ENCODE measurements at regions not wholly inside any gene's neighbourhood (a gene's known extent, or its start where the extent isn't known, plus 50 kb on each side); places are given as distances from the start of the nearest gene placed in this dataset.
A peak's percentile ranks its signal among the peaks of the same experiment; 100 is the strongest.
"Not testable (repeated sequence)": the region's sequence is repeated elsewhere in the genome, so short reads cannot be mapped to it uniquely, and the experiment has no call there.

GRCh38 chr6:164049517-164049988 is 635.0 kb downstream of the QKI start:
- DNase-seq = no peak

GRCh38 chr6:164048840-164049516 is 634.5 kb downstream of the QKI start:
- no peak for DNase-seq

- DNase-seq = no peak
Observed at GRCh38 chr6:164045082-164045481, 630.6 kb downstream of the QKI start.

- not testable (repeated sequence) for DNase-seq
Observed at GRCh38 chr6:164043656-164044055, 629.1 kb downstream of the QKI start.

DNA sequence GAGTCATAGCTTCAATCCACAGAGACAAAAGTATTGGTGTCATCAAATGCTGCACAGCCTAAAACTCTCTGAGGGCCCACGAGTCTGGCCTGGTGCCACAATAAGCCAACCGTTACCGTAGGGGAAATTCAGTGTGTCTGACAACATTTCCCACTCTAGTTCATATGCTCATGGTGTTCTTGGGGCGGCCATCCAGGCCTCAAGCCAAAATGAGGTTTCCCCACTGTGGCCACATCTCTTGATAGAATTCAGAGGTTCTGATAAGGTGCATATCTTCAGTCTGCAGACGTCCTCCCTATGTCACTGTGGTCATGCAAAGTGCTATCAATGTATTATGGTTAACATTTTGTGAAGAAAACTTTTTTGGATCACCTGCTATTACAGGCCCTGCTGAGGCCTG is 627.7 kb downstream of the QKI start:
- no peak for DNase-seq

DNA sequence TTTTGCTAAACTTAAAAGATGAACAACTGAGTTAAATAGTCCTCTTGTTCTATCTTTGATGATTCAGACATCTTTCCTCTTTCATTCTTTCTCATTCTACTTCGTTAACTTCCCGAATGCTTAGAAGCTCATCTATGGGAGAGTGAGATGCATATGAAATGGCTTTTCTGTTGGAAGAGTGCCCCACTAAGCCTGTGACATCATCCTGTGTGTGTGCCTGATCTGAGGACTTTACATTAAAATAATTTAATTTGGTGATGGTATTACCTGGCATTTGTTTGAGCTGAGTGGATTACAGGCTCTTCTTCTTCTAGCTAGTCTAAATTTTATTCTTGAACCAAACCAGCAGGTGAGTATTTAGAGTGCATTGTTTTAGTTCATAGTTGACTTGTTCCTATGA is 626.5 kb downstream of the QKI start:
- no peak for DNase-seq

DNA sequence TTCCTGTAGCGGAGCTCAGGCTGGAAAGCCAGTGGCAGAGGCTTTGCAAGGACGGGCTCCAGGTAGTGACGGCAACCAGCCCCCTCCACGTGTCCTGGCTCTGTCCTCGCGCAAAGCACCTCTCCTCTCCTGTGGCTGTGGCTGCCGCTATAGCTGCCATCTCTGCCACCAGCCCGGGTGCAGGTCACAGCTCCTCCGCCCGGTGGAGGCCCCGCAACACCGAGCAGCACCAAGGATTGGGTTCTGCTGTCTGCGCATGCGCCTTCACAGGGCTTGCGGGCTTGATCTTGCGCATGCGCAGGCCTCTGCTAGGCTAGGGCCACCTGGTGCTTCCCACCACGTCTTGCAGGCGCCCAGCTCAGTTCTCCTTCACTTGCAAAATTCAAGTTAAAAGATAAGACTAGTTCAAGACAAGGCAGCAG is 625.4 kb downstream of the QKI start:
- no peak for DNase-seq

DNA sequence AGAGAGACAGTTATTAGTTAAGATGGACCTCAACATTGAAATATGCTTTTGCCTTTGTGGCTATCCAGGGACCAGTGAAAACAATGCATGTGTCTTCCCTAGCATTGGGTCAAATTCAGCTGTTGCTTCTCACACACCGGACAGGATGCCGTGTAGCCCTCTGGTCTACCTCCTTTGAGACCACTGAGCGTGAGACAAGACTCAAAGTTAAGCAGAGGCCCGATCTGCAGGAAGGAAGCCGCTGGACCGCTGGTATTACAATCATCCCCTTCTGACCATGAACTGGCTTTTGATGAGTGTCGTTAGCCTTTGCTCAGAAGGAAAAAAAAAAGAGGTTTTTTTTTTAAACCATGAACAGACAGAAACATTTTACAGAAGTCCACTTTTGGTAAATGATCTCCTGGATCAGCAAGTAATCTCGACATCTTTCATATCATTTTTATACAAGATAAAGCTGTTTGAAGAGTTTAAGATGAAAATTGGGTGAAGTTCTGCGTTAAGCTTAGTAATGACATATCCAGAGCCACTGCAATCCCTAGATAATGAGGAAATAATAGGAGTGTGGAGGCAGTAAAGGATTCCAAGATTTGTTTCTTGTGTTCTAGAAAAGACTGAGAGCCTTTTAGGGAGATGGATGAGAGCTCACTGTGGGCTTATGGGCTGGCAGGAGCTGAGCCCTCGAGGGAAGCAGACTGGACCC is 622.8 kb downstream of the QKI start:
- DNase-seq = no peak

GRCh38 chr6:164035900-164036485 is 621.5 kb downstream of the QKI start:
- no peak for DNase-seq

- DNase-seq = no peak
Observed at GRCh38 chr6:164034602-164035140, 620.2 kb downstream of the QKI start.

- no peak for DNase-seq
Observed at GRCh38 chr6:164025180-164025579, 610.7 kb downstream of the QKI start.

- no peak for DNase-seq
Observed at GRCh38 chr6:164023535-164023934, 609.0 kb downstream of the QKI start.

GRCh38 chr6:164022632-164023031 is 608.1 kb downstream of the QKI start:
- DNase-seq = no peak

DNA sequence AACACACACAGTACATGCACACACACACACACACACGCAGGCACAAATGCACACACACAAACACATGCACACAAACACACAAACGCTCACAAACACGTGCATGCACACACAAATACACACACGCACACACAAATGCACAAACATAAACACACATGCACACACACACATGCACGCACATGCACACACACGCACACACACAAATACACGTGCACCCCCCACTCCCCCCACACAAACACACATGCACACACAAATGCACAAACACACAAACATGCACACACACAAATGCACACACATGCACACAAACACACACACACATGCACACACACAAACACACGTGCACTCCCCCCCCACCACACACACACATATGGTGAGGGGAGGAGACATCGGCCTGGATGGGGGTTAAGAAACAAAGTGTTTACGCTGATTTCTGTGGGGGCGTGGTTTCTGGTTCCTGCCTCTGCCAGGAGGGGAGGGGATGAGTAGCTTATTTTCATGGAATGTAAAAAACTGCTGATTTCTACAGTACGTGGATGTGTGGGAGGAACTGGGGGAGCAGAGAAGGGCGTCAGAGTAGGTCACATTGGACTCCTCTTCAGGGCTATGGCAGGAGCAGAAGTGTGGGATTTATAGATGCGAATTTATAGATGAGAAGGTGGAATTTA is 607.2 kb downstream of the QKI start:
- no peak for DNase-seq

GRCh38 chr6:164020142-164020541 is 605.6 kb downstream of the QKI start:
- no peak for DNase-seq

DNA sequence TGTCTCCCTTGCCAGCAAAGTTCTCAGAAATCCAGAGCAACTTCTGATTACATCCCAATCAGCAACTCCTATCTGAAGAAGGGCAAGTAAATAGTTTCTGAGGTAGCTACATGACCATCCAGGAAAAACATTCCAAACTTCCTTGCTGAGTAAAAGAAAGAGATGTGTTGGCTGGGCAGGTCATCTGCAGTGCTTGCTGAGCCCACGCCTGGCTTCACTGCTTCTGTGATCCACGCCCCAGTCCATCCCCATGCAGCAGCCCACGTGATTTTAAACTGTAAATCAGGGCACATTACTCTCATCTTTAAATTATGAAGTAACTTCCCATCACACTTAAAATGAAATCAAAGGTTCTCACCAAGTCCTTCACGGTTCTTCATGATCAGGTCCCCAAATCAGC is 603.6 kb downstream of the QKI start:
- DNase-seq = no peak

GRCh38 chr6:164016056-164016455 is 601.5 kb downstream of the QKI start:
- no peak for DNase-seq

DNA sequence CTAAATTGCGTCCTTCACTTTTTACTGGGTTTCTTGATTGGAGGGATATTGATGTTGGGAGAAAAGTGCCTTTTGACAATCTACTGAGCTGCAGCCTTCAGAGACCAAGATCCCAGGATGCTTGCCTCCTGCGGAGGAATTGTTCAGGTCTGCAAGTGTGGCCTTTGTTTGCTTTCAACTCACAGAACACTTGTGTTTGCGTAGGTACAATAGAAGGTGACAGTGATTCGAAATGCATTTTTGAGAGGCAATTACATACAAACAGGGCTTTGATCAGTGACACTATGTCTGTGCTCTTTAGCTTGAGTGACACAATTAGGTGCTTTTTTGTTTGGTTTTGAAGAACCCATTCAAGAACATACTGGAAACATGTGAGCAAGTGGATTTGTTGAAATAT is 600.6 kb downstream of the QKI start:
- peak; percentile 10 for DNase-seq

- DNase-seq = no peak
Observed at GRCh38 chr6:164014346-164015087, 600.0 kb downstream of the QKI start.

GRCh38 chr6:164013480-164014208 is 599.1 kb downstream of the QKI start:
- no peak for DNase-seq

DNA sequence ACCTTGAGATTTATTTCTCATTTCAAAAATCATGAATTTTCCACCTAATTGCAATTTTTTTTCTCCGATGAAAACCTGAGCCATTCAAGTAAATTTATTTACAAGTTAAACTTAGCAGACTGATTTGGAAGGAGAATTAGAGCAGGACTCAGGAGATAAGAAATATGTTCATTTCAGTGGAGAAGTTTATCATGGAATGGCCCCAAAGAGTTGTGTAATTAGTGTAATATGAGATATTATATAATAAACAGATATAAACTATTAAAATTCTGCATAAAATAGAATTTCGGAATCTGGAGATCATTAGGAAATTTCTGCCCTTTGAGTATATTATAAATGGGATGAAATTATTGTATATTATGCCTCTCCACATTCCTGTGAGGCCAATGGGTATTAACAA is 596.8 kb downstream of the QKI start:
- DNase-seq = no peak

Data from COR-L47 (cell line).